ENCODE measurements at regions not wholly inside any gene's neighbourhood (a gene's known extent, or its start where the extent isn't known, plus 50 kb on each side); places are given as distances from the start of the nearest gene placed in this dataset.

DNA sequence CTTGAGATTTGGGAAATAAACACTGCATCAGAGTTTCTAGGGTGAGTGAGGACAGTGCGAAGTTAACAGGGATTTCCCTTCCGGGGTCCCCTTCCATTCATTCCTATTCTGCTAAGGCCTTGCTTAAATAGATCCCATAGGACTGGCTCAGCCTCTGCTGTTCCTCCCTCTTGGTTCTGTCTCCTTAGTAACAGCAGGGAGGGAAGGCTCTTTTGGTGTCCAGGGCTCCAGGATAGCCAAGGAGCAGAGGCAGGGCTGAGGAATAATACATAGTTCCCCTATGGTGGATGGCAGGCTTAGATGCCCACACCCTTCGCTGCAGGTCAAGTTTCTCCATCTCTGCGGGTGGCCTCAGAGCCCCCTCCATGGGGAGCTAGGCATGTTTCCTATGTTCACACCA is 591.7 kb downstream of the ACTL7B start:
- Histone ChIP-seq H3K27me3 (ENCODE audit: low read length) (no peaks in the 10 kb centered on the region), H3K4me3 (ENCODE audit: low read length) (no peak overlapping the region), H3K4me2 (ENCODE audit: low read length) (no peak overlapping the region), H3K9me2 (replicated peaks; ENCODE audit: low read length) (no peaks in the 10 kb centered on the region), H3F3A (ENCODE audit: low read length, unreplicated experiment) (no peaks in the 10 kb centered on the region), H2AFZ (ENCODE audit: low read length) (no peak overlapping the region), H3K79me2 (ENCODE audit: low read length) (no peaks in the 10 kb centered on the region), H4K20me1 (ENCODE audit: low read length) (no peaks in the 10 kb centered on the region), H3K4me1 (ENCODE audit: insufficient read depth, low read length) (no peaks in the 10 kb centered on the region), H3K9me3 (ENCODE audit: low read length) (no peaks in the 10 kb centered on the region), H3K27ac (ENCODE audit: low read length) (no peak overlapping the region), H3K36me3 (ENCODE audit: low read depth, low read length) (no peaks in the 10 kb centered on the region), H3K9ac (ENCODE audit: low read length) (no peak overlapping the region)
- CTCF ChIA-PET: no interaction called here
- POLR2A ChIA-PET (ENCODE audit: unreplicated experiment): no interaction called here
- ATAC-seq: no peak
- DNase-seq: no peak
- no TSS peak for BruUV-seq (replicated peaks)
- intact Hi-C loops (cut with micrococcal nuclease): no loop called here
- no peak for TF ChIP-seq EZH2 (IDR thresholded peaks at IDR 0.05; ENCODE audit: low read length, unreplicated experiment)

DNA sequence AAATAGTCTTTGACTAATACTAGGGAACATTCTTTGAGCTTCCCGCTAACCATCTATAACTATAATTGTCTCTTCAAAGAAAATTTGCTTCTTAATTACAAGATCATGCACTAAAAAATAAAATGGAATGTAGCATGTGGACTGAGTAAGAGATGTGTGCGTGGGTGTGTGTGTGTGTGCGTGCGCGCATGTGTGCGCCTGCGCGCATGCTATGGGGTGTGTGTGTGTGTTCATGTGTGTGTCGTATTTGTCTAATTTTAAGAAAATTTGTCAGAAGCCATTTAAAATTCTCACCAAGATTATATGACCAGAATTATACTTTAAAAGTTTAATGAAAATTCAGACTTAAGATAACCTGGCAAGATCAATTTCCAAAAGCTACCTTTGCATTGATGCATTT is 593.0 kb downstream of the ACTL7B start:
- intact Hi-C loops (cut with micrococcal nuclease): no loop called here
- ATAC-seq: no peak
- BruUV-seq (replicated peaks): no TSS peak
- H3K9ac ChIP-seq (ENCODE audit: low read length): no peak overlapping the region
- no peaks in the 10 kb centered on the region for H3F3A ChIP-seq (ENCODE audit: low read length, unreplicated experiment)
- TF ChIP-seq EZH2phosphoT487 (IDR thresholded peaks at IDR 0.05; ENCODE audit: borderline replicate concordance, low read length): no peak
- TF ChIP-seq, protein P1, sequence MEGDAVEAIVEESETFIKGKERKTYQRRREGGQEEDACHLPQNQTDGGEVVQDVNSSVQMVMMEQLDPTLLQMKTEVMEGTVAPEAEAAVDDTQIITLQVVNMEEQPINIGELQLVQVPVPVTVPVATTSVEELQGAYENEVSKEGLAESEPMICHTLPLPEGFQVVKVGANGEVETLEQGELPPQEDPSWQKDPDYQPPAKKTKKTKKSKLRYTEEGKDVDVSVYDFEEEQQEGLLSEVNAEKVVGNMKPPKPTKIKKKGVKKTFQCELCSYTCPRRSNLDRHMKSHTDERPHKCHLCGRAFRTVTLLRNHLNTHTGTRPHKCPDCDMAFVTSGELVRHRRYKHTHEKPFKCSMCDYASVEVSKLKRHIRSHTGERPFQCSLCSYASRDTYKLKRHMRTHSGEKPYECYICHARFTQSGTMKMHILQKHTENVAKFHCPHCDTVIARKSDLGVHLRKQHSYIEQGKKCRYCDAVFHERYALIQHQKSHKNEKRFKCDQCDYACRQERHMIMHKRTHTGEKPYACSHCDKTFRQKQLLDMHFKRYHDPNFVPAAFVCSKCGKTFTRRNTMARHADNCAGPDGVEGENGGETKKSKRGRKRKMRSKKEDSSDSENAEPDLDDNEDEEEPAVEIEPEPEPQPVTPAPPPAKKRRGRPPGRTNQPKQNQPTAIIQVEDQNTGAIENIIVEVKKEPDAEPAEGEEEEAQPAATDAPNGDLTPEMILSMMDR (conservative IDR thresholded peaks at IDR 0.05; ENCODE audit: low read depth, low read length): no peak
- no peak for TF ChIP-seq EZH2 (IDR thresholded peaks at IDR 0.05; ENCODE audit: low read length, unreplicated experiment)
- no peaks in the 10 kb centered on the region for H3K9me2 ChIP-seq (replicated peaks; ENCODE audit: low read length)
- no peak for DNase-seq
- H3K4me2 ChIP-seq (ENCODE audit: low read length): no peak overlapping the region
- no peaks in the 10 kb centered on the region for H3K27me3 ChIP-seq (ENCODE audit: low read length)
- H3K9me3 ChIP-seq (ENCODE audit: low read length): no peaks in the 10 kb centered on the region
- no peaks in the 10 kb centered on the region for H3K79me2 ChIP-seq (ENCODE audit: low read length)
- no peak overlapping the region for H3K4me3 ChIP-seq (ENCODE audit: low read length)
- no peaks in the 10 kb centered on the region for H4K20me1 ChIP-seq (ENCODE audit: low read length)
- no peak overlapping the region for H2AFZ ChIP-seq (ENCODE audit: low read length)
- no peak overlapping the region for H3K27ac ChIP-seq (ENCODE audit: low read length)
- CTCF ChIA-PET: no interaction called here
- H3K36me3 ChIP-seq (ENCODE audit: low read depth, low read length): no peaks in the 10 kb centered on the region
- no peaks in the 10 kb centered on the region for H3K4me1 ChIP-seq (ENCODE audit: insufficient read depth, low read length)
- POLR2A ChIA-PET (ENCODE audit: unreplicated experiment): no interaction called here

DNA sequence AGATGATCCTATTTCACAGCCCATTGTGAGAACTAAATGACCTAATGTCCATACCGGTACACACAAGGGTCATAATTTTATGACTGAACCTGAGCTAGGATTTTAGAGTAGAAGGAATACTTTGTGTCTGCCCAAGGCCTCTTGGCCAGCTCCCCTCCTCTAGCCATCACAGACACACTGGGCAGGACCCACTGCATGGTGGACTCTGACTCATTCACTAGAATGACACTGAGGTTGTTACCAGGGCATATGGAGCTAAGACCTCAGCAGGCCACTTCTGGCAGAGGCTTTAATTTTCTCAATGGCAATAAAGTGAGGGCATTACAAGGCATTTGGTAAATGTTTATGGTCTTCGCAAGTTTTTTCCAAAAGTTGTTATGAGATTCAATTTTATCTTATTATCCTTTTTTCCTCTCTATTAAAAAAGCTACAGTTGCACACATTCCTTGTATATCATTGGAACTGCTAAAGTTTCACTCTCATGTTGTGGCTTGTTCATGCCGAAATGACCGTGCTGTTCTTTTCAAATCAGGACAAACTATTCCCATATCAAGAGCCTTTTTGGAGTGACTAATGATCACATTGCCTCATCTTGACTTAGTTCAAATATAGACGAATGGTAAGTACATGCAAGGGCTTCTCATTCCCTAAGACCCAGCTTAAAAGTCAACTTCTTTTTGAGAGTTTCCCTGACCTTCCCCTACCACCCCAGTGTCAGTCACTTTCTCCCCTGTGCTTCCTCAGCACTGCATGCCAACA is 595.7 kb downstream of the ACTL7B start:
- intact Hi-C loops (cut with micrococcal nuclease): no loop called here
- no peak for DNase-seq
- no peaks in the 10 kb centered on the region for H3K36me3 ChIP-seq (ENCODE audit: low read depth, low read length)
- H3K27me3 ChIP-seq (ENCODE audit: low read length): no peaks in the 10 kb centered on the region
- CTCF ChIA-PET: no interaction called here
- no peak overlapping the region for H2AFZ ChIP-seq (ENCODE audit: low read length)
- H3K9me3 ChIP-seq (ENCODE audit: low read length): no peaks in the 10 kb centered on the region
- no peaks in the 10 kb centered on the region for H3K9me2 ChIP-seq (replicated peaks; ENCODE audit: low read length)
- no peaks in the 10 kb centered on the region for H3K79me2 ChIP-seq (ENCODE audit: low read length)
- no peaks in the 10 kb centered on the region for H4K20me1 ChIP-seq (ENCODE audit: low read length)
- H3K4me3 ChIP-seq (ENCODE audit: low read length): no peak overlapping the region
- H3F3A ChIP-seq (ENCODE audit: low read length, unreplicated experiment): no peaks in the 10 kb centered on the region
- POLR2A ChIA-PET (ENCODE audit: unreplicated experiment): no interaction called here
- no peak overlapping the region for H3K4me2 ChIP-seq (ENCODE audit: low read length)
- BruUV-seq (replicated peaks): no TSS peak
- no peak overlapping the region for H3K9ac ChIP-seq (ENCODE audit: low read length)
- H3K4me1 ChIP-seq (ENCODE audit: insufficient read depth, low read length): no peaks in the 10 kb centered on the region
- H3K27ac ChIP-seq (ENCODE audit: low read length): no peak overlapping the region
- no peak for ATAC-seq
- TF ChIP-seq, protein P1 (conservative IDR thresholded peaks at IDR 0.05; ENCODE audit: low read depth, low read length): no peak
- TF ChIP-seq EZH2phosphoT487 (IDR thresholded peaks at IDR 0.05; ENCODE audit: borderline replicate concordance, low read length) (no peak), EZH2 (IDR thresholded peaks at IDR 0.05; ENCODE audit: low read length, unreplicated experiment) (no peak)
